ENCODE measurements at regions not wholly inside any gene's neighbourhood (a gene's known extent, or its start where the extent isn't known, plus 50 kb on each side); places are given as distances from the start of the nearest gene placed in this dataset.

GRCh38 chr6:113576310-113576709 is 280.8 kb upstream of the MARCKS start:
- ChIA-PET CTCF (no interaction called here), POLR2A (no interaction called here)
- H3K79me2 ChIP-seq (ENCODE audit: insufficient read depth): no peaks in the 10 kb centered on the region
- no peaks in the 10 kb centered on the region for H3K36me3 ChIP-seq (replicated peaks in 1 of 2; ENCODE audit: control insufficient read depth in 1 of 2, insufficient read depth in 2 of 2, low read length in 1 of 2)
- no peak for DNase-seq
- H4K20me1 ChIP-seq (ENCODE audit: insufficient read depth): no peaks in the 10 kb centered on the region
- no peak for TF ChIP-seq SMC3 (IDR thresholded peaks at IDR 0.05; ENCODE audit: low read depth, low read length)
- no peak for TF ChIP-seq TEAD4 (IDR thresholded peaks at IDR 0.05; ENCODE audit: borderline replicate concordance, insufficient read depth)
- TF ChIP-seq MXI1 (IDR thresholded peaks at IDR 0.05; ENCODE audit: low read depth, low read length): no peak
- no peak for TF ChIP-seq CHD2 (IDR thresholded peaks at IDR 0.05; ENCODE audit: low read length, partially characterized antibody)
- TF ChIP-seq EZH2phosphoT487 (IDR thresholded peaks at IDR 0.05; ENCODE audit: borderline replicate concordance, low read depth): no peak
- no peak for TF ChIP-seq NFIC (IDR thresholded peaks at IDR 0.05; ENCODE audit: borderline replicate concordance)
- TF ChIP-seq ZBTB33 (IDR thresholded peaks at IDR 0.05; ENCODE audit: borderline replicate concordance, low read depth): no peak
- no peak for TF ChIP-seq FOSL2 (IDR thresholded peaks at IDR 0.05; ENCODE audit: borderline replicate concordance, low read depth)
- TF ChIP-seq PBX3 (IDR thresholded peaks at IDR 0.05): no peak
- TF ChIP-seq RXRA (IDR thresholded peaks at IDR 0.05; ENCODE audit: borderline replicate concordance, low read depth): no peak
- no peak for TF ChIP-seq RCOR1 (IDR thresholded peaks at IDR 0.05; ENCODE audit: low read length)
- TF ChIP-seq, protein P1, sequence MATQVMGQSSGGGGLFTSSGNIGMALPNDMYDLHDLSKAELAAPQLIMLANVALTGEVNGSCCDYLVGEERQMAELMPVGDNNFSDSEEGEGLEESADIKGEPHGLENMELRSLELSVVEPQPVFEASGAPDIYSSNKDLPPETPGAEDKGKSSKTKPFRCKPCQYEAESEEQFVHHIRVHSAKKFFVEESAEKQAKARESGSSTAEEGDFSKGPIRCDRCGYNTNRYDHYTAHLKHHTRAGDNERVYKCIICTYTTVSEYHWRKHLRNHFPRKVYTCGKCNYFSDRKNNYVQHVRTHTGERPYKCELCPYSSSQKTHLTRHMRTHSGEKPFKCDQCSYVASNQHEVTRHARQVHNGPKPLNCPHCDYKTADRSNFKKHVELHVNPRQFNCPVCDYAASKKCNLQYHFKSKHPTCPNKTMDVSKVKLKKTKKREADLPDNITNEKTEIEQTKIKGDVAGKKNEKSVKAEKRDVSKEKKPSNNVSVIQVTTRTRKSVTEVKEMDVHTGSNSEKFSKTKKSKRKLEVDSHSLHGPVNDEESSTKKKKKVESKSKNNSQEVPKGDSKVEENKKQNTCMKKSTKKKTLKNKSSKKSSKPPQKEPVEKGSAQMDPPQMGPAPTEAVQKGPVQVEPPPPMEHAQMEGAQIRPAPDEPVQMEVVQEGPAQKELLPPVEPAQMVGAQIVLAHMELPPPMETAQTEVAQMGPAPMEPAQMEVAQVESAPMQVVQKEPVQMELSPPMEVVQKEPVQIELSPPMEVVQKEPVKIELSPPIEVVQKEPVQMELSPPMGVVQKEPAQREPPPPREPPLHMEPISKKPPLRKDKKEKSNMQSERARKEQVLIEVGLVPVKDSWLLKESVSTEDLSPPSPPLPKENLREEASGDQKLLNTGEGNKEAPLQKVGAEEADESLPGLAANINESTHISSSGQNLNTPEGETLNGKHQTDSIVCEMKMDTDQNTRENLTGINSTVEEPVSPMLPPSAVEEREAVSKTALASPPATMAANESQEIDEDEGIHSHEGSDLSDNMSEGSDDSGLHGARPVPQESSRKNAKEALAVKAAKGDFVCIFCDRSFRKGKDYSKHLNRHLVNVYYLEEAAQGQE (IDR thresholded peaks at IDR 0.05; ENCODE audit: low read depth, low read length): no peak
- TF ChIP-seq TCF12 (IDR thresholded peaks at IDR 0.05): no peak
- TF ChIP-seq ELF1 (IDR thresholded peaks at IDR 0.05): no peak
- no peak for TF ChIP-seq MEF2A (IDR thresholded peaks at IDR 0.05; ENCODE audit: borderline replicate concordance, low read depth)
- TF ChIP-seq USF2 (IDR thresholded peaks at IDR 0.05; ENCODE audit: borderline replicate concordance, low read depth, low read length): no peak
- TF ChIP-seq FOXM1 (IDR thresholded peaks at IDR 0.05; ENCODE audit: low read depth): no peak
- TF ChIP-seq TAF1 (IDR thresholded peaks at IDR 0.05; ENCODE audit: borderline replicate concordance, low read depth, low read length): no peak
- no peak for TF ChIP-seq NRF1 (IDR thresholded peaks at IDR 0.05; ENCODE audit: low read depth, low read length)
- TF ChIP-seq GABPA (IDR thresholded peaks at IDR 0.05; ENCODE audit: low read depth): no peak
- no peak overlapping the region for H3K4me3 ChIP-seq (ENCODE audit: low read depth in 2 of 2, low read length in 1 of 2)
- H2AFZ ChIP-seq (ENCODE audit: low read depth): no peak overlapping the region
- no peaks in the 10 kb centered on the region for H3F3A ChIP-seq (replicated peaks; ENCODE audit: insufficient read depth)
- no peaks in the 10 kb centered on the region for H3K9me2 ChIP-seq
- no peak overlapping the region for H3K27ac ChIP-seq (ENCODE audit: low read depth in 2 of 2, low read length in 1 of 2)
- no peak overlapping the region for H3K9ac ChIP-seq
- no peaks in the 10 kb centered on the region for H3K27me3 ChIP-seq (ENCODE audit: insufficient read depth)
- no peaks in the 10 kb centered on the region for H3K4me1 ChIP-seq (ENCODE audit: control insufficient read depth in 1 of 2, insufficient read depth in 2 of 2, low read depth in 1 of 2, low read length in 1 of 2)
- H3K9me3 ChIP-seq: peaks cover 3% of the 10 kb centered on the region; the same call in 1 of the 2 replicates
- H3K4me2 ChIP-seq: no peak overlapping the region

Data from SK-N-SH (cell line).